Mesenchymal stem cell (in vitro differentiated cells and primary cell): ENCODE measurements at regions not wholly inside any gene's neighbourhood (a gene's known extent, or its start where the extent isn't known, plus 50 kb on each side); places are given as distances from the start of the nearest gene placed in this dataset.
A peak's percentile ranks its signal among the peaks of the same experiment; 100 is the strongest.
"Not testable (repeated sequence)": the region's sequence is repeated elsewhere in the genome, so short reads cannot be mapped to it uniquely, and the experiment has no call there.

ENCODE experiments used
- DNase-seq: peaks from one replicate; pipeline ENCODE4 v3.0.0-alpha.2; 2013
- H2AFZ ChIP-seq: one replicate; pipeline ENCODE4 v1.6.1; 2013; ENCODE audit warnings: low read depth, mild to moderate bottlenecking, control low read depth, inconsistent platforms, low read length, moderate library complexity
- H2AK5ac ChIP-seq: 2 replicates; pipeline ENCODE4 v1.6.1; 2013; ENCODE audit warnings: low read length, moderate library complexity, mild to moderate bottlenecking, inconsistent platforms; ENCODE audit not compliant: severe bottlenecking
- H2BK120ac ChIP-seq: one replicate; pipeline ENCODE4 v1.6.1; 2013; ENCODE audit warnings: low read depth, mild to moderate bottlenecking, inconsistent platforms, low read length, moderate library complexity
- H2BK12ac ChIP-seq, 2 experiments: one replicate each; pipeline ENCODE4 v1.6.1; 2013; ENCODE audit warnings: inconsistent platforms in 2 of 2, low read length in 2 of 2, mild to moderate bottlenecking in 2 of 2, moderate library complexity in 2 of 2, control low read depth in 1 of 2
- H2BK15ac ChIP-seq: one replicate; pipeline ENCODE4 v1.6.1; 2013; ENCODE audit warnings: mild to moderate bottlenecking, low read depth, inconsistent platforms; ENCODE audit not compliant: poor library complexity, severe bottlenecking
- H2BK5ac ChIP-seq: 2 replicates; pipeline ENCODE4 v1.6.1; 2013; ENCODE audit warnings: low read depth, mild to moderate bottlenecking, low read length, control low read depth, inconsistent platforms; ENCODE audit not compliant: poor library complexity, severe bottlenecking
- H3K14ac ChIP-seq, 2 experiments: one replicate each; pipeline ENCODE4 v1.6.1; 2013; ENCODE audit warnings: inconsistent platforms in 2 of 2, low read length in 2 of 2, control low read depth in 1 of 2, mild to moderate bottlenecking in 1 of 2, moderate library complexity in 1 of 2
- H3K18ac ChIP-seq, 2 experiments: one replicate each; pipeline ENCODE4 v1.6.1; 2013; ENCODE audit warnings: inconsistent platforms in 2 of 2, low read length in 2 of 2, control low read depth in 1 of 2, low read depth in 1 of 2, mild to moderate bottlenecking in 1 of 2
- H3K23ac ChIP-seq, 2 experiments: one replicate each; pipeline ENCODE4 v1.6.1; 2013; ENCODE audit warnings: inconsistent platforms in 2 of 2, low read length in 2 of 2, mild to moderate bottlenecking in 2 of 2, moderate library complexity in 2 of 2, control low read depth in 1 of 2
- H3K27ac ChIP-seq: 2 replicates; pipeline ENCODE4 v1.5.1; 2013; ENCODE audit warnings: mild to moderate bottlenecking, moderate library complexity, low read length, control low read depth, inconsistent platforms; ENCODE audit not compliant: poor library complexity, severe bottlenecking
- H3K27me3 ChIP-seq, 2 experiments: 2 replicates each; pipeline versions ENCODE4 v1.6.1 to v1.7.0; 2013; ENCODE audit warnings: low read length in 2 of 2, mild to moderate bottlenecking in 2 of 2, moderate library complexity in 2 of 2, control low read depth in 1 of 2, inconsistent platforms in 1 of 2; ENCODE audit not compliant: control insufficient read depth in 1 of 2, insufficient read depth in 1 of 2
- H3K36me3 ChIP-seq, 2 experiments: 2 replicates each; pipeline versions ENCODE4 v1.6.1 to v1.7.0; 2013; ENCODE audit warnings: low read length in 2 of 2, control low read depth in 1 of 2, inconsistent platforms in 1 of 2, low read depth in 1 of 2, mild to moderate bottlenecking in 1 of 2; ENCODE audit not compliant: insufficient read depth in 2 of 2, control insufficient read depth in 1 of 2
- H3K4ac ChIP-seq, 2 experiments: one replicate each; pipeline ENCODE4 v1.6.1; 2013; ENCODE audit warnings: inconsistent platforms in 2 of 2, low read length in 2 of 2, mild to moderate bottlenecking in 2 of 2, moderate library complexity in 2 of 2, control low read depth in 1 of 2, low read depth in 1 of 2
- H3K4me1 ChIP-seq: 2 replicates; pipeline ENCODE4 v1.6.1; 2013; ENCODE audit warnings: low read depth, low read length, control low read depth; ENCODE audit not compliant: control insufficient read depth, insufficient read depth
- H3K4me2 ChIP-seq: 2 replicates; pipeline ENCODE4 v1.6.1; 2013; ENCODE audit warnings: low read length, mild to moderate bottlenecking, inconsistent platforms; ENCODE audit not compliant: poor library complexity, severe bottlenecking
- H3K4me3 ChIP-seq, 2 experiments: 2 replicates each; pipeline versions ENCODE4 v1.5.1 to v1.7.0; 2013; ENCODE audit warnings: low read length in 2 of 2, mild to moderate bottlenecking in 2 of 2, control low read depth in 1 of 2, low read depth in 1 of 2; ENCODE audit not compliant: insufficient read depth in 1 of 2
- H3K79me1 ChIP-seq: replicated peaks from 2 replicates; pipeline ENCODE4 v1.6.1; 2013; ENCODE audit warnings: mild to moderate bottlenecking, control low read depth, low read length, inconsistent platforms; ENCODE audit not compliant: poor library complexity, severe bottlenecking
- H3K9ac ChIP-seq: 2 replicates; pipeline ENCODE4 v1.7.0; 2013; ENCODE audit warnings: mild to moderate bottlenecking, low read length, moderate library complexity
- H3K9me3 ChIP-seq: 2 replicates; pipeline ENCODE4 v1.7.0; 2013; ENCODE audit warnings: mild to moderate bottlenecking, low read length; ENCODE audit not compliant: control insufficient read depth
- H4K8ac ChIP-seq: one replicate; pipeline ENCODE4 v1.6.1; 2013; ENCODE audit warnings: inconsistent platforms, mild to moderate bottlenecking, low read length, moderate library complexity
- H4K91ac ChIP-seq: one replicate; pipeline ENCODE4 v1.6.1; 2013; ENCODE audit warnings: mild to moderate bottlenecking, low read length, inconsistent platforms
- WGBS: methylation state at CpG from one replicate; pipeline ENCODE4 v1.1.7; 2013; ENCODE audit warnings: mixed read lengths; 5-methylcytosine and 5-hydroxymethylcytosine counted together

GRCh38 chr4:187908079-187908561 lies 87.5 kb upstream of the ZFP42 start:
- no peak overlapping the region for H4K8ac ChIP-seq
- H3K79me1 ChIP-seq = no peaks in the 10 kb centered on the region
- H3K4me1 ChIP-seq = peaks cover 2% of the 10 kb centered on the region
- H3K23ac ChIP-seq = no peak overlapping the region
- H3K27ac ChIP-seq = peak overlapping the region; percentile 15
- H3K14ac ChIP-seq = no peak overlapping the region
- no peak overlapping the region for H3K4ac ChIP-seq
- no peaks in the 10 kb centered on the region for H3K27me3 ChIP-seq
- no peak overlapping the region for H2BK5ac ChIP-seq
- no peak overlapping the region for H2AK5ac ChIP-seq
- 83% methylated on average over 4 of the region's 6 CpGs for WGBS
- H2BK15ac ChIP-seq = no peak overlapping the region
- peak overlapping the region in 1 of 2 experiments; percentile 13 for H3K4me3 ChIP-seq
- no peaks in the 10 kb centered on the region for H3K9me3 ChIP-seq
- no peak overlapping the region for H3K4me2 ChIP-seq
- no peak for DNase-seq
- peak overlapping the region; percentile 75 for H3K9ac ChIP-seq
- H4K91ac ChIP-seq = no peak overlapping the region
- no peak overlapping the region for H2BK120ac ChIP-seq
- no peaks in the 10 kb centered on the region for H3K36me3 ChIP-seq
- H2BK12ac ChIP-seq = no peak overlapping the region
- H2AFZ ChIP-seq = no peak overlapping the region
- no peak overlapping the region for H3K18ac ChIP-seq

GRCh38 chr4:187908731-187909130 lies 86.8 kb upstream of the ZFP42 start:
- Histone ChIP-seq H3K79me1 (no peaks in the 10 kb centered on the region), H3K14ac (no peak overlapping the region), H3K27ac (no peak overlapping the region), H3K4me1 (peaks cover 2% of the 10 kb centered on the region), H2BK12ac (no peak overlapping the region), H3K4me2 (no peak overlapping the region), H3K9me3 (no peaks in the 10 kb centered on the region), H3K36me3 (no peaks in the 10 kb centered on the region), H3K9ac (peak overlapping the region; percentile 75), H2BK5ac (no peak overlapping the region), H3K4me3 (no peak overlapping the region), H2BK15ac (no peak overlapping the region), H3K4ac (no peak overlapping the region), H2AK5ac (no peak overlapping the region), H4K91ac (no peak overlapping the region), H3K23ac (no peak overlapping the region), H2AFZ (no peak overlapping the region), H3K27me3 (no peaks in the 10 kb centered on the region), H4K8ac (no peak overlapping the region), H2BK120ac (no peak overlapping the region), H3K18ac (no peak overlapping the region)
- WGBS = 100% methylated on average over 1 of the region's 2 CpGs
- no peak for DNase-seq

GRCh38 chr4:187910741-187911140 lies 84.8 kb upstream of the ZFP42 start:
- no peak overlapping the region for H2BK15ac ChIP-seq
- H3K9me3 ChIP-seq = no peaks in the 10 kb centered on the region
- DNase-seq = no peak
- H3K4me2 ChIP-seq = no peak overlapping the region
- H2AFZ ChIP-seq = no peak overlapping the region
- no peak overlapping the region for H2BK5ac ChIP-seq
- no peak overlapping the region for H3K18ac ChIP-seq
- no peak overlapping the region for H4K91ac ChIP-seq
- no peak overlapping the region for H3K27ac ChIP-seq
- peaks cover 2% of the 10 kb centered on the region for H3K4me1 ChIP-seq
- H2BK120ac ChIP-seq = no peak overlapping the region
- no peak overlapping the region for H3K14ac ChIP-seq
- H3K36me3 ChIP-seq = no peaks in the 10 kb centered on the region
- no peak overlapping the region for H3K23ac ChIP-seq
- no peaks in the 10 kb centered on the region for H3K27me3 ChIP-seq
- WGBS = 58% methylated on average over 3 of the region's 4 CpGs
- no peak overlapping the region for H2BK12ac ChIP-seq
- H3K4ac ChIP-seq = no peak overlapping the region
- no peak overlapping the region for H3K9ac ChIP-seq
- no peak overlapping the region for H3K4me3 ChIP-seq
- H4K8ac ChIP-seq = no peak overlapping the region
- H3K79me1 ChIP-seq = no peaks in the 10 kb centered on the region
- no peak overlapping the region for H2AK5ac ChIP-seq

DNA sequence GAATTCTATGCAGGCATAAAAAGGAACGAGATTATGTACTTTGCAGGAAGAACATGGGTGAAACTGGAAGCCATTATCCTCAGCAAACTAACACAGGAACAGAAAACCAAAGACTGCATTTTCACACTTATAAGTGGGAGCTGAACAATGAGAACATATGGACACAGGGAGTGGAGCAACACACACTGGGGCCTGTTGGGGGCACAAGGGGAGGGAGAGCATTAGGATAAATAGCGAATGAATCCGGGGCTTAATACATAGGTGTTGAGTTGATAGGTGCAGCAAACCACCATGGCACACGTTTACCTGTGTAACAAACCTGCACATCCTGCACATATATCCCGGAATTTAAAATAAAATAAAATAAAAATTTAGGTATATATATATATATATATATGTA lies 80.2 kb upstream of the ZFP42 start:
- H3K79me1 ChIP-seq, H2AFZ ChIP-seq, H3K9ac ChIP-seq, H3K4me1 ChIP-seq, H3K18ac ChIP-seq, H2BK15ac ChIP-seq, H4K91ac ChIP-seq, H3K4me2 ChIP-seq, DNase-seq, H2BK12ac ChIP-seq, H2AK5ac ChIP-seq, H3K27ac ChIP-seq, H3K9me3 ChIP-seq, H3K4ac ChIP-seq, H3K4me3 ChIP-seq, H3K27me3 ChIP-seq, H3K36me3 ChIP-seq, H2BK5ac ChIP-seq, H4K8ac ChIP-seq, H2BK120ac ChIP-seq, H3K23ac ChIP-seq, H3K14ac ChIP-seq: not testable (repeated sequence)
- no CpG with 5 or more reads among the region's 5 CpGs for WGBS
